ENCODE measurements at regions not wholly inside any gene's neighbourhood (a gene's known extent, or its start where the extent isn't known, plus 50 kb on each side); places are given as distances from the start of the nearest gene placed in this dataset.

DNA sequence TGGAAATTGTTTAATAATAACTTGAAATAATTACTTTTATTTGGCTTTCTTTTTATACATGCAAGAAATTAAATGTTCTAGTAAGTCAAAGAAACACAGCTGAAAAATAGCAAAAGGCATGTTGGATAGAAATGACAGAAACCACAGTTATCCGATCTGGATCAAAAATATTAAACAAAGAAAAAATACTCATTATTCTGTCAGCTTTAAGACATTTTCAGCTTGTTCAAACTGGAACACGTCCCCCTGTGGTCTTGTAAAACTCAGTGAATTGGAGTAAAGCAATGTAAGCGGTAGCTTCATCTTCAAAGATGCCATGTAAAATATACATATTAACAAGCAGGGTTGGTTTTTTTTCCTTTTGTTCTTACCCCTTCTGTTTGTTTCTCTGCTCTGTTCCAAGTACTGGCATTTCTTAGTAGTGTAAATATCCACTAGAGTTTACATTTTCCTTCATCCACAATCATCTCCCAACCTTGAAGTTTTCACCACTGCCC is 223.4 kb downstream of the IGSF11 start:
- TF ChIP-seq, protein P1, sequence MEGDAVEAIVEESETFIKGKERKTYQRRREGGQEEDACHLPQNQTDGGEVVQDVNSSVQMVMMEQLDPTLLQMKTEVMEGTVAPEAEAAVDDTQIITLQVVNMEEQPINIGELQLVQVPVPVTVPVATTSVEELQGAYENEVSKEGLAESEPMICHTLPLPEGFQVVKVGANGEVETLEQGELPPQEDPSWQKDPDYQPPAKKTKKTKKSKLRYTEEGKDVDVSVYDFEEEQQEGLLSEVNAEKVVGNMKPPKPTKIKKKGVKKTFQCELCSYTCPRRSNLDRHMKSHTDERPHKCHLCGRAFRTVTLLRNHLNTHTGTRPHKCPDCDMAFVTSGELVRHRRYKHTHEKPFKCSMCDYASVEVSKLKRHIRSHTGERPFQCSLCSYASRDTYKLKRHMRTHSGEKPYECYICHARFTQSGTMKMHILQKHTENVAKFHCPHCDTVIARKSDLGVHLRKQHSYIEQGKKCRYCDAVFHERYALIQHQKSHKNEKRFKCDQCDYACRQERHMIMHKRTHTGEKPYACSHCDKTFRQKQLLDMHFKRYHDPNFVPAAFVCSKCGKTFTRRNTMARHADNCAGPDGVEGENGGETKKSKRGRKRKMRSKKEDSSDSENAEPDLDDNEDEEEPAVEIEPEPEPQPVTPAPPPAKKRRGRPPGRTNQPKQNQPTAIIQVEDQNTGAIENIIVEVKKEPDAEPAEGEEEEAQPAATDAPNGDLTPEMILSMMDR (IDR thresholded peaks at IDR 0.05) = no peak

DNA sequence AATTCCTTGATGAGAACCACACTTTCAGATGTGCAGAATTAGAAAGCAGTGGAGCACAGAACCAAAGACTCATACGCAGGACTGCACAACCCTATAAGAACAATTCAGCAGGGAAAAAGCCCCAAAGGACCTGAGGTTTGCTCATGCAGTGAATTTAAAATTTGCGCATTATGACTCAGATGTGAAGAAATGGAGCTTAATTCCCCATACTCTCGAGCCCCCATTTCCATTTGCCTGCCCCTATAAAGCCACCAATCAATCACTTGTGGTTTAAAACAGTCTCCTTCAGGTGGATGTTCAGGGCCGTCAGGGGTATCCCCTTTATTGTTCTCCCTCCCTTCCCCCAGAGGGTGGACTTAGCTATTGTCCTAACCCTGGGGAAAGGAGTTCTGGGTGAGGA is 221.2 kb downstream of the IGSF11 start:
- TF ChIP-seq, protein P1 (IDR thresholded peaks at IDR 0.05) = no peak

DNA sequence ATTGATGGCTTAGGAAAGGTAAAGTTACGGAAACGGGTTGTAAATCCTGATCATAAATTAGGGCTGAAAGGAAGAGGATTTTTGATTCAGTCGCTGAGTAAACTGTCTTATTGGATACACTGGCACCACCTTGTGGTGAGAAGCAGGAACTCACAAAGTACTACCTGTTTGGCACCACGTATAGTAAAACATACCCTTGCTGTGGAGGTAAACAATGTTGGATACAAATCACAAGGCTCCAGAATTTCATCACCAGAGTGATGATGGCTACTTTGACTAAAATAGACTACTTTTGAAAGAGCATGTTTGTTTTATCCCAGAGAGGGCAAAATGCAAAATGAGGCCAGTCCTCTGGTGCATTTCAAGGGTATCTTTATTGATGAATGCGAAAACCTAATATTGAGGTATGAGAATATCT is 216.9 kb downstream of the IGSF11 start:
- TF ChIP-seq, protein P1 (IDR thresholded peaks at IDR 0.05) = peak; percentile 88

DNA sequence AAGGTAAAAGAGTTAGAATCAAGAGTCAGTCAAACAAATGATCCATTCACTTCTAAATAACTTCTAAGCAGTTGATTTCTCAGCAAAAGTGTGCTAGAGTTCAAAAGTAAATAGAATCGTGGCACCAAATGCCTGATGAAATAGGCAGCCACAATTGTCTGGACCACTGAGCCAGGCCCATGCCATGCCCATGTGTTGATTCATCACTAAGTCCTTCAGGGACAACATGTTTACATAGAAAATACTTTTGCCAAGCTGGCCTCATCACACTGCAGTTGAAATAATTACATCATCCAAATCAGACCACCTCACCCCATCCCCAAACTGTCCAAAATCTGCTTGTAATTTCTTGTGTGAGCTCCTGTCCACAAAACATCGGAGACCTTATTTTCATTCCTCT is 216.3 kb downstream of the IGSF11 start:
- TF ChIP-seq, protein P1 (IDR thresholded peaks at IDR 0.05) = no peak

DNA sequence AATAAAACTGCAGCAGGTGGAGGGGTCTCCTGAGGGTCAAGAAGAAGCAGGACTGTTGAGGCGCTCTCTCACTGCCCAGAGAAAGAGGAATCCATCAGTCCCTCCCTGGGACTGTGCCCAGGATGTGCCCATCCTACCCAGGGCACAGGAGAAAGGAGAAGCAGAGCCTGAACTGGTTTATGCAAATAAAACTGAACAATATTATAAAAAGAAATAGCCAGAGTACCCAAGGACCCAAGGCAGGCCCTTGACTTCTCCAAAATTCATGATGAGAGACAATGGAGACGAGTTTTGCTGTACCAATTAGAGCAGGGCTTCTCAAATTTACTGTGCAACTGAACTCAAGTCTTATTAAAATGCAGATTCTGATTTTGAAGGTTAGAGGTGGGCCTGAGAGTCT is 211.0 kb downstream of the IGSF11 start:
- TF ChIP-seq, protein P1 (IDR thresholded peaks at IDR 0.05) = no peak

DNA sequence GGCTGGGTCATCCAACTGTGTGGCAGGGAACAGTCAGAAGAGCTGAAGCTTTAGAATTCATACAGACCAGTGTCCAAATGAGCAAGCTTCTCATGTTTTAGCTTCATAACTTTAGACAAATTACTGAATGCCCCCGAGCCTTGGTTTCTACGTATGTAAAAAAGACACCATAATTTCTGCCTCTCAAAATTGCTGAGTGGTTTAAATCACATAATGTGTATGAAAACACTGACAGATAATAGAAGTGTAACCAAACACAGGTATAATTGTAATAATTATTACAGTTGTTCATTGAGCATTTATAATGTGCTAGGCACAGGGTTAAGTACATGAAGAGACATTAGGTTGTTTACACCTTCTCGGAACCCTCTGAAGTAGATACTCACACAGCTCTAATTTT is 207.2 kb downstream of the IGSF11 start:
- TF ChIP-seq, protein P1 (IDR thresholded peaks at IDR 0.05) = no peak

DNA sequence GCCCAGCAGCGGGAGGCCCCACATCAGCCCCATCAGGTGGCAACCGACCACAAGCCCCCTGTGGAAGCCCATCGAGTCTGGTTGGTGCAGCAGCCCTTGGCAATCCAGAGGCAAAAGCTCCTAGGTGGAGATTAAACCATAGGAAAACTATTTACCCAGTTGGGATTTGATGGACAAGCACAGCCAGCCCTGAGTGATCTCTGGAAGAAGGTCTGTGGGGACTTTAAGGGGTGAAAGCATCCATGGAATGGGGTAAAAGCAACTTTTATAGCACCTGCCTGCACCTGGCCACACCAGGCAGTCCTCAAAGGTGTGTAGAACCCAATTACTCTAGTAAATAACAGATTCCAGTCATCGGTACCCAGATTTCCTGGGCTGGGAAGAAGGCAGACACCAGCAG is 206.3 kb downstream of the IGSF11 start:
- TF ChIP-seq, protein P1 (IDR thresholded peaks at IDR 0.05) = no peak

DNA sequence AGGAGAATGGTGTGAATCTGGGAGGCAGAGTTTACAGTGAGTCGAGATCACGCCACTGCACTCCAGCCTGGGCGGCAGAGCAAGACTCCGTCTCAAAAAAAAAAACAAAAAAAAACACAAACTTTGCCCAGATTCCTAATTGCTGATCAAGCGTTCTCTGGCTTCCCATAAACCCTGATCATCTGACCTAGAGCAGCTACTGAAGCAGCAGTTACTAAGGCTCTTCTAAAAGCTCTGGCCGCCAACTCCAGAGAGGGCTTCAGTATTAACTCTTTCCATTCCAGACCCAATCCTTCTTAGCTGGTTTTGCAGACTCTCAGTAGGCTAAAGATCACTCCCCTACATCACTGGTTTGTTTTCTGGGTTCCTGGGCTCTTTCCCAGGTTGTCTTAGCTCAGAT is 201.6 kb downstream of the IGSF11 start:
- TF ChIP-seq, protein P1 (IDR thresholded peaks at IDR 0.05) = no peak

Data from LNCAP (cell line).